ENCODE measurements at regions not wholly inside any gene's neighbourhood (a gene's known extent, or its start where the extent isn't known, plus 50 kb on each side); places are given as distances from the start of the nearest gene placed in this dataset.

DNA sequence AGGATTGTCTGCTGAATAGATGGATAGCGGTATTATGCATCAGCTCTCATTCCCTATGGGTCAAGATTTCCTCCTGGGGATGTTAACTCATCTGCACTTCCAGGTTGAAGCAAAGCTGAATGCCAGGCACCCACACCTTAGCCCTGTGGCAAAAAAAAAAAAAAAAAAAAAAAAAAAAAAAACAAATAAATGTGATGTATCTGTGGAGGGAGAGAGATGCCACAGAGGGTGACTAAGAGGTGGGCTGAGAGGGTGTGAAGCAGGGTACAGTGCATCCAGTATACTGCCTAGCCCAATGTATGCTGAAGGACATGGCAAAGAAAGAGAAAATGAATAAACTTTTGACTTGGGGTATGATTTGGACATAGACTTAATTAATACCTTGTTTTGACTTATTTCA is 91.4 kb downstream of the COPS8 start:
- TF ChIP-seq CREB1 (IDR thresholded peaks at IDR 0.05; ENCODE audit: low read depth) (no peak), FOXM1 (IDR thresholded peaks at IDR 0.05; ENCODE audit: borderline replicate concordance, low read depth) (no peak), YY1 (IDR thresholded peaks at IDR 0.05; ENCODE audit: low read depth) (no peak), CEBPB (IDR thresholded peaks at IDR 0.05) (no peak)
